22Rv1 (cell line): ENCODE measurements at regions not wholly inside any gene's neighbourhood (a gene's known extent, or its start where the extent isn't known, plus 50 kb on each side); places are given as distances from the start of the nearest gene placed in this dataset.

Experiments used
- H3K27ac ChIP-seq: fragments of 450-650 bp; 2 replicates; pipeline ENCODE4 v1.5.1; 2017
- ZFX ChIP-seq: fragments of 450-650 bp; IDR thresholded peaks from 2 replicates; pipeline ENCODE4 v1.6.1; 2017; ENCODE audit warnings: antibody characterized with exemption, borderline replicate concordance
- TF ChIP-seq, protein P1 (sequence below): fragments of 450-650 bp; IDR thresholded peaks from 2 replicates; pipeline ENCODE4 v1.5.1; 2017; ENCODE audit warnings: mild to moderate bottlenecking

DNA sequence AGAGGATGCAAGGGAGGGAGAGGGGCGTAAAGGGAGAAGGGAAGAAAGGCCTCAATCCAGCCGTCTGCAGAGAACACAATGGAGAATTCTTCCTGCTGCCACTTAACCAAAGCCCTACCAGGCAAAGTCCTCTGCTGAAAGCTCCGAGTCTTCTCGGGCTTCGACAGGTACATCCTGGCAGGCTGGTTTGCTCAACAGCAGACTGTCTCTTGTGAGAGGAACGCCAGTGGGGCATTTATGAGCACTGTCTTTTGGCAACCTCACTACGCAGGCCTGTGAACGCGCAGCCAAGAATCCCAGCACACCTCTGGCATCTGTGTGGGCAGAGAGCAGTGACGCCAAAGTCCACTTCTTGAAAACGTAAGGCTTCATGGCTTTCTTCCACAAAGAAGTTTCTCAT, 207.5 kb upstream of the FAM9B start:
- H3K27ac ChIP-seq, result no peak overlapping the region
- TF ChIP-seq ZFX, result no peak
- TF ChIP-seq, protein P1, sequence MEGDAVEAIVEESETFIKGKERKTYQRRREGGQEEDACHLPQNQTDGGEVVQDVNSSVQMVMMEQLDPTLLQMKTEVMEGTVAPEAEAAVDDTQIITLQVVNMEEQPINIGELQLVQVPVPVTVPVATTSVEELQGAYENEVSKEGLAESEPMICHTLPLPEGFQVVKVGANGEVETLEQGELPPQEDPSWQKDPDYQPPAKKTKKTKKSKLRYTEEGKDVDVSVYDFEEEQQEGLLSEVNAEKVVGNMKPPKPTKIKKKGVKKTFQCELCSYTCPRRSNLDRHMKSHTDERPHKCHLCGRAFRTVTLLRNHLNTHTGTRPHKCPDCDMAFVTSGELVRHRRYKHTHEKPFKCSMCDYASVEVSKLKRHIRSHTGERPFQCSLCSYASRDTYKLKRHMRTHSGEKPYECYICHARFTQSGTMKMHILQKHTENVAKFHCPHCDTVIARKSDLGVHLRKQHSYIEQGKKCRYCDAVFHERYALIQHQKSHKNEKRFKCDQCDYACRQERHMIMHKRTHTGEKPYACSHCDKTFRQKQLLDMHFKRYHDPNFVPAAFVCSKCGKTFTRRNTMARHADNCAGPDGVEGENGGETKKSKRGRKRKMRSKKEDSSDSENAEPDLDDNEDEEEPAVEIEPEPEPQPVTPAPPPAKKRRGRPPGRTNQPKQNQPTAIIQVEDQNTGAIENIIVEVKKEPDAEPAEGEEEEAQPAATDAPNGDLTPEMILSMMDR, result no peak

DNA sequence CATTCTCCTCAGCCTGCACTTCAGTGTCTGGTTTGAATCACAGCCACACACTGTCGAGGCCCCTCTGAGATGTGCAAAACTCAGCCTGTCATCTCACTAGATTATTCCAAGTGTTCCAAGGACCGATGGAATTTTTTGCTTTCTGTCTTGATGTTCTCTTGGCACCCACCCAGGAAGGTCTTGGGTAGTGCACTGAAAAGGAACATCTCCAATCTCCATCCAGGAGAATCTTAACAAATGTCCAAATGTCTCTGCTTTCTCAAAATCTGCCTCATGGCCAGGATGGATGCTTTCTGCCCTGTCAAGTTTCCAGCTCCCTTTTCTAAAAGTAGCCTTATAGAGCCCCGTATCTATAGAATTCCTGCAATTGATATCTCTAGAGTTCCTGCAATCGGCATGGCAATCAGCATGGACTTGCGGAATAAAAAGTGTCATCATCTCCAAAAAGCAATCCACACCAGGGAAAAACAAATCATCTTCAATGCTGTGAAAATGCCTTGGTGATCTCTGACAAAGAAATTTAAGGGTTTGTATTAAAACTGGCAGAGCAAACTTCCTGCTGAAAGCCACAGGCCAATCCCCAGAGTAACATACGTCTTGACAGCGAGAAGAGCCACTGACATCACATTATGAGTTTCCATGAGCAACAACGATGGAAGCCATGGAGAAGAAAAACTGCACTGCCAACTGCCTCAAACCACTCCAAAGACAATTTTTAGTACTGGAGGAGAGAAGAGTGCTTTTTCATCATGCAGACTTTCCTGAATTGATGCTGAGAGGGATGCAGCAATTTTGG, 215.3 kb upstream of the FAM9B start:
- TF ChIP-seq, protein P1, result no peak
- no peak for TF ChIP-seq ZFX
- H3K27ac ChIP-seq, result no peak overlapping the region

GRCh38 chrX:9252182-9252581, 212.7 kb upstream of the TBL1X start:
- TF ChIP-seq, protein P1, result no peak
- no peak for TF ChIP-seq ZFX
- H3K27ac ChIP-seq, result no peak overlapping the region

GRCh38 chrX:9253211-9253610, 211.6 kb upstream of the TBL1X start:
- TF ChIP-seq, protein P1, result no peak
- TF ChIP-seq ZFX, result no peak
- no peak overlapping the region for H3K27ac ChIP-seq

DNA sequence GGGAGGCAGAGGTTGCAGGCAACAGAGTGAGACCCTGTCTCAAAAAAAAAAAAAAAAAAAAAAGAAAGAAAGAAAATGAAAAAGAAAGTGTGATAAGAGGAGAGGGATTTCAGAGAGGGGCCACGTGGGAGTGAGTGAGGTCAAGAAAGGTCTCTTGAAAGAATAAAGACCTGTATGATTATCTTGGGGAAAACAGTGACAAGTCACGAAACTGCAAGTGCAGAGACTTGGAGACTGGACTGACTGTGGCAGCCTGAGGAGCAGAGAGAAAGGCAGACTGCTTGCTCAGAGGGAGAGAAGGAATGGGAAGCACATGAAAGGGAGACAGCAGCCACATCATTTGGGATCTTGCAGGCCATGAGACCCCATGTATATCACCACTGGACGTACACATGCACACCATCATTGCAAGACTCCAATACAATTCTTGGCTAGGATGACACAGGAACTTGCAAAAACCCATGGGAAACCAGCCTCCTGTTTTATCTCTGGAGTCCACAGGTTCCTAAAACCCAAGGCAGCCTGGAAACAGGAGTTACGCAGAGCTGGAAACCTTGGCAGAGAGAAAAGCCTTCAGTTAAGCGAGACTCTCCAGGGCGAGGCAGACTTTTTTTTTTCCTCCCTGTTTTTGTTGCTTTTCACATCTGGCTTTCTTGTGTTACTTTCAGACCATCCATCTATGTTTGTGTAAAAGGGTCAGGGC, 207.0 kb upstream of the TBL1X start:
- no peak overlapping the region for H3K27ac ChIP-seq
- TF ChIP-seq, protein P1, result no peak

DNA sequence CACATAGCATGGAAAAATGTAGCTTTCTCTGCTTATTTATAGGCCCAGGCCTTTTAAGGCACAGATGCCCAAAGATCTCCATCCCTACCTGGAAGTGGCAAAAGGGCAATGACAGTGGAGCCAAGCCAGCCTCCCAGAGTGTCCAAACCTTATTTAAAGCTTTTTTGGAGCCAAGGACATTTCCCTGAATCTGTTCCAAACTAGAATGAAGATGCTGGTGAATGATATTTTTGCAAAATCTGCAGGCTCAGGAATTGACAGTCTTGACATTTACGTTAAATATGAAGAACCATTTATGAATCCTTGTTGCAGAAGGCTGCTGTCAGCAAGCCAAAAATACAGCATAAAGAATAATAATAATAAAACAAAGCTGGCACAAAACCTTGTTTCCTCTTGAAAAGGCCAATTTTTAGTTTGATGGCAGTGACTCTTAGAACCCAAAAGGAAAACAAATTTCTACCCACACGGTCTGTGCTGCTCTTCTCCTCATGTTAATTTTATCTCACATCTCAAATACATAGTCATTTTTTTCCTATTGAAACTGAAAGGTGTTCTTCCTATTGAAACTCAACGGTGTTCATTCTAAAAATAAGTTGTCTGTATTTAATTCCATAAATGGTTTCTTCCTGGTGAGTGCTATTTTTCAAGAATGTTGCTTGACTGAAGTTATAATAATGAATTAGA, 206.3 kb upstream of the TBL1X start:
- H3K27ac ChIP-seq, result no peak overlapping the region
- TF ChIP-seq, protein P1, result no peak
- no peak for TF ChIP-seq ZFX

- TF ChIP-seq, protein P1, result no peak
- no peak for TF ChIP-seq ZFX
- H3K27ac ChIP-seq, result no peak overlapping the region
These were observed 204.3 kb upstream of the TBL1X start for GRCh38 chrX:9260603-9261002.
